ENCODE measurements at regions not wholly inside any gene's neighbourhood (a gene's known extent, or its start where the extent isn't known, plus 50 kb on each side); places are given as distances from the start of the nearest gene placed in this dataset.

DNA sequence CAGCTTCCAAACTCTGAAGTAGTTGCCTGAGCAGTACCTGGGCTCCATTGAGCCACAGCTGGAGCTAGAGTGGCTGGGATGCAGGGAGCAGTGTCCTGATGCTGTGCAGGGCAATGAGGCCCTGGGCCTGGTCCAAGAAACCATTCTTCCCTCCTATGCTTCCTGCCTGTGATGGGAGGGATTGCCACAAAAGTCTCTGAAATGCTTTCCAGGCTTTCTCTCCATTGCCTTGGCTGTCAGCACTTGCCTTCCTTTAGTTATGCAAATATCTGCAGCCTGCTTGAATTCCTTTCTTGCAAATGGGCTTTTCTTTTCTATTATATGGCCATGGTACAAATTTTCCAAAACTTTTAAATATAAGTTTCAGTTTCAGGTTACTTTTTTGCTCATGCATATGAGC lies 972.2 kb upstream of the MBL2 start:
- TF ChIP-seq, protein P1, sequence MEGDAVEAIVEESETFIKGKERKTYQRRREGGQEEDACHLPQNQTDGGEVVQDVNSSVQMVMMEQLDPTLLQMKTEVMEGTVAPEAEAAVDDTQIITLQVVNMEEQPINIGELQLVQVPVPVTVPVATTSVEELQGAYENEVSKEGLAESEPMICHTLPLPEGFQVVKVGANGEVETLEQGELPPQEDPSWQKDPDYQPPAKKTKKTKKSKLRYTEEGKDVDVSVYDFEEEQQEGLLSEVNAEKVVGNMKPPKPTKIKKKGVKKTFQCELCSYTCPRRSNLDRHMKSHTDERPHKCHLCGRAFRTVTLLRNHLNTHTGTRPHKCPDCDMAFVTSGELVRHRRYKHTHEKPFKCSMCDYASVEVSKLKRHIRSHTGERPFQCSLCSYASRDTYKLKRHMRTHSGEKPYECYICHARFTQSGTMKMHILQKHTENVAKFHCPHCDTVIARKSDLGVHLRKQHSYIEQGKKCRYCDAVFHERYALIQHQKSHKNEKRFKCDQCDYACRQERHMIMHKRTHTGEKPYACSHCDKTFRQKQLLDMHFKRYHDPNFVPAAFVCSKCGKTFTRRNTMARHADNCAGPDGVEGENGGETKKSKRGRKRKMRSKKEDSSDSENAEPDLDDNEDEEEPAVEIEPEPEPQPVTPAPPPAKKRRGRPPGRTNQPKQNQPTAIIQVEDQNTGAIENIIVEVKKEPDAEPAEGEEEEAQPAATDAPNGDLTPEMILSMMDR (IDR thresholded peaks at IDR 0.05) = no peak
- no peak for TF ChIP-seq EZH2 (IDR thresholded peaks at IDR 0.05)
- TF ChIP-seq EZH2phosphoT487 (IDR thresholded peaks at IDR 0.05) = no peak
